ENCODE measurements at regions not wholly inside any gene's neighbourhood (a gene's known extent, or its start where the extent isn't known, plus 50 kb on each side); places are given as distances from the start of the nearest gene placed in this dataset.

- Mint-ChIP-seq H3K36me3 (ENCODE audit: insufficient read depth) (no peaks in the 10 kb centered on the region), H3K4me3 (ENCODE audit: low read depth) (no peak overlapping the region), H3K4me1 (ENCODE audit: low read depth) (peaks cover 5% of the 10 kb centered on the region), H3K9me3 (ENCODE audit: low read depth) (peaks cover 7% of the 10 kb centered on the region), H3K27me3 (no peaks in the 10 kb centered on the region), H3K27ac (no peak overlapping the region)
- DNase-seq (ENCODE audit: low spot score, unreplicated experiment): no peak
- TF ChIP-seq CTCF (IDR thresholded peaks at IDR 0.05; ENCODE audit: unreplicated experiment): no peak
Observed at GRCh38 chrX:94414746-94415145, 740.7 kb downstream of the FAM133A start.

GRCh38 chrX:94418065-94418464 is 744.1 kb downstream of the FAM133A start:
- no peak overlapping the region for H3K27ac Mint-ChIP-seq
- no peak overlapping the region for H3K4me3 Mint-ChIP-seq (ENCODE audit: low read depth)
- H3K9me3 Mint-ChIP-seq (ENCODE audit: low read depth): peaks cover 16% of the 10 kb centered on the region
- H3K4me1 Mint-ChIP-seq (ENCODE audit: low read depth): no peaks in the 10 kb centered on the region
- no peaks in the 10 kb centered on the region for H3K27me3 Mint-ChIP-seq
- H3K36me3 Mint-ChIP-seq (ENCODE audit: insufficient read depth): no peaks in the 10 kb centered on the region
- TF ChIP-seq CTCF (IDR thresholded peaks at IDR 0.05; ENCODE audit: unreplicated experiment): no peak
- no peak for DNase-seq (ENCODE audit: low spot score, unreplicated experiment)

- TF ChIP-seq CTCF (IDR thresholded peaks at IDR 0.05; ENCODE audit: unreplicated experiment): no peak
- H3K4me1 Mint-ChIP-seq (ENCODE audit: low read depth): no peaks in the 10 kb centered on the region
- no peak for DNase-seq (ENCODE audit: low spot score, unreplicated experiment)
- peaks cover 13% of the 10 kb centered on the region for H3K9me3 Mint-ChIP-seq (ENCODE audit: low read depth)
- no peak overlapping the region for H3K27ac Mint-ChIP-seq
- no peaks in the 10 kb centered on the region for H3K36me3 Mint-ChIP-seq (ENCODE audit: insufficient read depth)
- H3K27me3 Mint-ChIP-seq: no peaks in the 10 kb centered on the region
- no peak overlapping the region for H3K4me3 Mint-ChIP-seq (ENCODE audit: low read depth)
Observed at GRCh38 chrX:94424456-94424855, 750.5 kb downstream of the FAM133A start.

GRCh38 chrX:94430091-94430490 is 756.1 kb downstream of the FAM133A start:
- no peak for DNase-seq (ENCODE audit: low spot score, unreplicated experiment)
- Mint-ChIP-seq H3K4me3 (ENCODE audit: low read depth) (no peak overlapping the region), H3K9me3 (ENCODE audit: low read depth) (no peaks in the 10 kb centered on the region), H3K4me1 (ENCODE audit: low read depth) (no peaks in the 10 kb centered on the region), H3K36me3 (ENCODE audit: insufficient read depth) (no peaks in the 10 kb centered on the region), H3K27me3 (no peaks in the 10 kb centered on the region), H3K27ac (no peak overlapping the region)
- TF ChIP-seq CTCF (IDR thresholded peaks at IDR 0.05; ENCODE audit: unreplicated experiment): no peak

- Mint-ChIP-seq H3K36me3 (ENCODE audit: insufficient read depth) (peaks cover 1% of the 10 kb centered on the region), H3K4me3 (ENCODE audit: low read depth) (no peak overlapping the region), H3K27ac (no peak overlapping the region), H3K4me1 (ENCODE audit: low read depth) (no peaks in the 10 kb centered on the region), H3K9me3 (ENCODE audit: low read depth) (peaks cover 18% of the 10 kb centered on the region), H3K27me3 (no peaks in the 10 kb centered on the region)
- no peak for DNase-seq (ENCODE audit: low spot score, unreplicated experiment)
- TF ChIP-seq CTCF (IDR thresholded peaks at IDR 0.05; ENCODE audit: unreplicated experiment): no peak
Observed at GRCh38 chrX:94435799-94436198, 761.8 kb downstream of the FAM133A start.
